SKM-1 (cell line): ENCODE measurements at regions not wholly inside any gene's neighbourhood (a gene's known extent, or its start where the extent isn't known, plus 50 kb on each side); places are given as distances from the start of the nearest gene placed in this dataset.

Experiments
- DNase-seq: peaks from one replicate; lab custom pipeline; 2025; ENCODE audit not compliant: unreplicated experiment; lab: John Stamatoyannopoulos, UW

- DNase-seq = no peak
These were observed 287.4 kb upstream of the PDGFD start for GRCh38 chr11:104451197-104451893.

GRCh38 chr11:104443387-104443786 is 279.4 kb upstream of the PDGFD start:
- DNase-seq = no peak

DNA sequence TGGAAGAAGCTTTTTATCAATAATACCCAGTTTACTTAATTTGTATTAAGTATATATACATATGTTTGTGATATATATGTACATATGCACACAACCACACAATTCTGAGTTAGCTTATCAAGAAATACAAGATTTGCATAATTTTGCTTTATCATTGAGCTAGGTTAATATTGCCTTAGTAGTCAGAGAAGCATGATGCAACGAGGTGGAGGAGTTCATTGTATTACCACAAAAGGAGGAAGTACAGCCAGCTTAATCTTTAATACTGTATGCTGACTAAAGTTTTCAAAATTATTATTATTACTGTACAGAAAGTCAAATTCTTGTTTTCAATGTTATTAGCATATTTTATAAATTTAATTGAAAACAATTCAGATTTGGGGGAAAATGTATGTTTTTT is 278.4 kb upstream of the PDGFD start:
- peak; percentile 57 for DNase-seq

GRCh38 chr11:104435494-104435893 is 271.5 kb upstream of the PDGFD start:
- no peak for DNase-seq

- no peak for DNase-seq
These were observed 269.8 kb upstream of the PDGFD start for GRCh38 chr11:104433751-104434150.

GRCh38 chr11:104432981-104433380 is 269.0 kb upstream of the PDGFD start:
- no peak for DNase-seq

GRCh38 chr11:104432526-104432925 is 268.6 kb upstream of the PDGFD start:
- no peak for DNase-seq

- DNase-seq = no peak
These were observed 258.5 kb upstream of the PDGFD start for GRCh38 chr11:104422324-104422944.

- no peak for DNase-seq
These were observed 246.4 kb upstream of the PDGFD start for GRCh38 chr11:104410336-104410735.

- DNase-seq = no peak
These were observed 244.7 kb upstream of the PDGFD start for GRCh38 chr11:104408630-104409029.

GRCh38 chr11:104405277-104405676 is 241.3 kb upstream of the PDGFD start:
- DNase-seq = no peak

DNA sequence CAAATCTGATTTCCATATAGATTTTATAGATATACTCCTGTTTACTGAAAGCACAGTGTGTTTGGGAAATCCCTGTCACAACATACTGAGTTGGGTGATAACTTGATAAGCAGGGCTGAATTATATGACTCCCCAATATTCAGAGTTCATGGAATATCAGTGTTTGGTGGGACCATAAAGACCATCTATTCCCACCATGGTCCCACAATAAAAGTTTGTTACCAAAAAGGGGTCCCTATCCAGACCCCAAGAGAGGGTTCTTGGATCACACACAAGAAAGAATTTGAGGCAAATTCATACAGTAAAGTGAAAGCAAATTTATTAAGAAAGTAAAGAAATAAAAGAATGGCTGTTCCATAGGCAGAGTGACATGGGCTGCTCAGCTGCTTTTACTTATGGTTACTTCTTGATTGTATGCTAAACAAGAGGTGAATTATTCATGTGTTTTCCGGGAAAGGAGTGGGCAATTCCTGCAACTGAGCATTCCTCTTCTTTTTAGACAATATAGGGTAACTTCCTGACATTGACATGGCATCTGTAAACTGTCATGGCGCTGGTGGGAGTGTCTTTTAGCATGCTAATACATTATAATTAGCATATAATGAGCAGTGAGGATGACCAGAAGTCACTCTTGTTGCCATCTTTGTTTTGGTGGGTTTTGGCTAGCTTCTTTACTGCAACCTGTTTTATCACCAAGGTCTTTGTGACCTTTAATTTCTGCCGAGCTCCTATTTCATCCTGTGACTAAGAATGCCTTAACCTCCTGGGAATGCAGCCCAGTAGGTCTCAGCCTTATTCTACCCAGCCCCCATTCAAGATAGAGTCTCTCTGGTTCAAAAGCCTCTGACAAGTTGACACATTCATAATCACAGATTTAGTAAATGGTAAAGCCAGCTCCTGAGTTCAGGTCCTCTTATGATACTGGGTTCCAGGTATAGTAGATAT is 240.6 kb upstream of the PDGFD start:
- no peak for DNase-seq

GRCh38 chr11:104402812-104403521 is 239.0 kb upstream of the PDGFD start:
- DNase-seq = no peak

GRCh38 chr11:104394508-104394907 is 230.6 kb upstream of the PDGFD start:
- DNase-seq = no peak

- DNase-seq = no peak
These were observed 226.7 kb upstream of the PDGFD start for GRCh38 chr11:104390651-104391050.

- DNase-seq = no peak
These were observed 221.9 kb upstream of the PDGFD start for GRCh38 chr11:104385884-104386283.

- no peak for DNase-seq
These were observed 216.4 kb upstream of the PDGFD start for GRCh38 chr11:104380358-104380757.

GRCh38 chr11:104372111-104372510 is 208.2 kb upstream of the PDGFD start:
- DNase-seq = no peak

GRCh38 chr11:104370478-104370877 is 206.5 kb upstream of the PDGFD start:
- DNase-seq = no peak

DNA sequence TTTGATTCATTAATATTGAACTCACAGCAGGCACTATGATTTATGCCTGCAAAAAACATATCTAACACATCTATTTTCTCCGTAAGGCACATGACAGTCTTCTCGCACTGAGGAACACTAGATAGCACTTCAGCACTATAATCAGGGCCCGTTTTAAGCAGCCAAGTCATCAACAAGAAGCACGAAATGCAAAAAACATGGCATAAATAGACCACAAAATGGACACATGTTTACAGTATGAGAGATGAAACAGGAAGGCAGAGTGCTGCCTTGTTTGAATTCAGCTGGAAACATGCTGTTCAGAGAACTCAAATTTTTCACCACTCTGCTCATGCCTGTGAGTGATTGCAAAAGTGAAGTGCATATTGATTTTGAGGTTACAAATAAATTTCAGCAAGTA is 205.8 kb upstream of the PDGFD start:
- DNase-seq = no peak

- no peak for DNase-seq
These were observed 202.4 kb upstream of the PDGFD start for GRCh38 chr11:104366321-104366734.
